ENCODE measurements at regions not wholly inside any gene's neighbourhood (a gene's known extent, or its start where the extent isn't known, plus 50 kb on each side); places are given as distances from the start of the nearest gene placed in this dataset.

GRCh38 chr5:82399111-82399510 is 121.0 kb upstream of the RPS23 start:
- TF ChIP-seq CTCF (conservative IDR thresholded peaks at IDR 0.05; ENCODE audit: low read depth, low read length): no peak
- no peak for DNase-seq (ENCODE audit: low read depth)
- H3K4me3 ChIP-seq (ENCODE audit: low read length): no peak overlapping the region

- H3K4me3 ChIP-seq (ENCODE audit: low read length): no peak overlapping the region
- no peak for TF ChIP-seq CTCF (conservative IDR thresholded peaks at IDR 0.05; ENCODE audit: low read depth, low read length)
- DNase-seq (ENCODE audit: low read depth): no peak
These were observed 119.7 kb upstream of the RPS23 start for GRCh38 chr5:82397741-82398320.

- peak; percentile 99 for DNase-seq (ENCODE audit: low read depth)
- TF ChIP-seq CTCF (conservative IDR thresholded peaks at IDR 0.05; ENCODE audit: low read depth, low read length): no peak
- no peak overlapping the region for H3K4me3 ChIP-seq (ENCODE audit: low read length)
These were observed 118.8 kb upstream of the RPS23 start for GRCh38 chr5:82396871-82397514.

GRCh38 chr5:82396396-82396795 is 118.2 kb upstream of the RPS23 start:
- H3K4me3 ChIP-seq (ENCODE audit: low read length): no peak overlapping the region
- no peak for TF ChIP-seq CTCF (conservative IDR thresholded peaks at IDR 0.05; ENCODE audit: low read depth, low read length)
- DNase-seq (ENCODE audit: low read depth): no peak

- TF ChIP-seq CTCF (conservative IDR thresholded peaks at IDR 0.05; ENCODE audit: low read depth, low read length): no peak
- H3K4me3 ChIP-seq (ENCODE audit: low read length): no peak overlapping the region
- DNase-seq (ENCODE audit: low read depth): no peak
These were observed 115.8 kb upstream of the RPS23 start for GRCh38 chr5:82393951-82394350.

- H3K4me3 ChIP-seq (ENCODE audit: low read length): no peak overlapping the region
- no peak for TF ChIP-seq CTCF (conservative IDR thresholded peaks at IDR 0.05; ENCODE audit: low read depth, low read length)
- no peak for DNase-seq (ENCODE audit: low read depth)
These were observed 111.9 kb upstream of the RPS23 start for GRCh38 chr5:82390088-82390487.

- no peak for DNase-seq (ENCODE audit: low read depth)
- TF ChIP-seq CTCF (conservative IDR thresholded peaks at IDR 0.05; ENCODE audit: low read depth, low read length): no peak
- H3K4me3 ChIP-seq (ENCODE audit: low read length): no peak overlapping the region
These were observed 111.2 kb upstream of the RPS23 start for GRCh38 chr5:82389347-82389746.

All from retinal pigment epithelial cell (primary cell).